CD14-positive monocyte (primary cell): ENCODE measurements at regions not wholly inside any gene's neighbourhood (a gene's known extent, or its start where the extent isn't known, plus 50 kb on each side); places are given as distances from the start of the nearest gene placed in this dataset.

ENCODE experiments used
- DNase-seq, 3 donors: peaks; one replicate each; pipeline ENCODE4 v3.0.0-alpha.2; 2011 to 2022
- H2AFZ ChIP-seq: 2 replicates; pipeline ENCODE4 v1.6.0; 2012; ENCODE audit warnings: mild to moderate bottlenecking, low read depth, low read length, inconsistent platforms; ENCODE audit not compliant: insufficient read depth, poor library complexity, severe bottlenecking
- H3K27ac ChIP-seq, 2 donors: 1 replicate in 1 of 2; 2 replicates in 1 of 2; pipeline ENCODE4 v1.5.1; 2012 to 2013; ENCODE audit warnings: low read length in 2 of 2, control low read depth in 1 of 2, inconsistent platforms in 1 of 2, low read depth in 1 of 2, mild to moderate bottlenecking in 1 of 2
- H3K27me3 ChIP-seq, 2 donors: one replicate each; pipeline versions ENCODE4 v1.6.0 to v1.6.1; 2011 to 2013; ENCODE audit warnings: low read length in 2 of 2; ENCODE audit not compliant: control insufficient read depth in 2 of 2, insufficient read depth in 2 of 2
- H3K36me3 ChIP-seq, 2 donors: replicated peaks in 1 of 2; 1 replicate in 1 of 2; 2 replicates in 1 of 2; pipeline versions ENCODE4 v1.5.1 to v1.6.1; 2012 to 2013; ENCODE audit warnings: low read length in 2 of 2, control low read depth in 1 of 2, inconsistent platforms in 1 of 2, mild to moderate bottlenecking in 1 of 2; ENCODE audit not compliant: insufficient read depth in 2 of 2, control insufficient read depth in 1 of 2
- H3K4me1 ChIP-seq, 2 donors: 1 replicate in 1 of 2; 2 replicates in 1 of 2; pipeline versions ENCODE4 v1.5.1 to v1.6.1; 2012 to 2013; ENCODE audit warnings: low read length in 2 of 2, control low read depth in 1 of 2, inconsistent platforms in 1 of 2, mild to moderate bottlenecking in 1 of 2, moderate library complexity in 1 of 2; ENCODE audit not compliant: insufficient read depth in 2 of 2, control insufficient read depth in 1 of 2
- H3K4me2 ChIP-seq: replicated peaks from 2 replicates; pipeline ENCODE3; 2012; ENCODE audit warnings: low read length, moderate library complexity, mild to moderate bottlenecking; ENCODE audit not compliant: poor library complexity, severe bottlenecking; ENCODE audit errors: extremely low read depth
- H3K4me3 ChIP-seq, 3 experiments: fragments of 200-600 bp in 1 of 3; sonication (generic) in 1 of 3; replicated peaks in 1 of 3; 1 replicate in 2 of 3; 2 replicates in 1 of 3; pipeline ENCODE4 v1.5.1; 2011 to 2013; ENCODE audit warnings: low read length in 3 of 3, mild to moderate bottlenecking in 3 of 3, control low read depth in 2 of 3, low read depth in 2 of 3, inconsistent platforms in 1 of 3, moderate library complexity in 1 of 3
- H3K79me2 ChIP-seq: 2 replicates; pipeline ENCODE4 v1.6.0; 2012; ENCODE audit warnings: mild to moderate bottlenecking, control low read depth, inconsistent platforms, low read length, moderate library complexity; ENCODE audit not compliant: insufficient read depth
- H3K9ac ChIP-seq: 2 replicates; pipeline ENCODE4 v1.6.0; 2017; ENCODE audit warnings: low read length, mild to moderate bottlenecking; ENCODE audit not compliant: insufficient read depth, poor library complexity, severe bottlenecking
- H3K9me3 ChIP-seq, 2 donors: replicated peaks in 1 of 2; 1 replicate in 1 of 2; 2 replicates in 1 of 2; pipeline versions ENCODE4 v1.5.1 to v1.6.1; 2012 to 2013; ENCODE audit warnings: low read length in 2 of 2, control low read depth in 1 of 2; ENCODE audit not compliant: control insufficient read depth in 1 of 2, insufficient read depth in 1 of 2
- H4K20me1 ChIP-seq: 2 replicates; pipeline ENCODE4 v1.6.0; 2012; ENCODE audit warnings: mild to moderate bottlenecking, low read length, control low read depth, moderate library complexity; ENCODE audit not compliant: insufficient read depth
- H3K27ac Mint-ChIP-seq, 7 donors: one replicate each; pipeline ENCODE4 v1.8.0; 2020; ENCODE audit warnings: mild to moderate bottlenecking in 7 of 7, mixed read lengths in 7 of 7, moderate library complexity in 6 of 7, inconsistent platforms in 2 of 7
- H3K27me3 Mint-ChIP-seq, 3 donors: one replicate each; pipeline ENCODE4 v1.8.0; 2021 to 2022; ENCODE audit warnings: low read depth in 3 of 3, mild to moderate bottlenecking in 3 of 3, mixed read lengths in 3 of 3, moderate library complexity in 3 of 3, inconsistent platforms in 1 of 3
- H3K36me3 Mint-ChIP-seq, 2 donors: one replicate each; pipeline ENCODE4 v1.8.0; 2020; ENCODE audit warnings: mixed read lengths in 2 of 2, inconsistent platforms in 1 of 2, mild to moderate bottlenecking in 1 of 2
- H3K4me1 Mint-ChIP-seq: one replicate; pipeline ENCODE4 v1.8.0; 2020; ENCODE audit warnings: mild to moderate bottlenecking, mixed read lengths
- H3K4me3 Mint-ChIP-seq, 2 donors: one replicate each; pipeline ENCODE4 v1.8.0; 2020; ENCODE audit warnings: mild to moderate bottlenecking in 2 of 2, mixed read lengths in 2 of 2, moderate library complexity in 1 of 2
- H3K9me3 Mint-ChIP-seq, 7 donors: one replicate each; pipeline ENCODE4 v1.8.0; 2020 to 2022; ENCODE audit warnings: mixed read lengths in 7 of 7, mild to moderate bottlenecking in 6 of 7, moderate library complexity in 6 of 7, inconsistent platforms in 2 of 7
- WGBS: methylation state at CpG from one replicate; pipeline ENCODE4 v1.1.5; 2013; ENCODE audit warnings: missing lambda C conversion rate; ENCODE audit not compliant: insufficient coverage; 5-methylcytosine and 5-hydroxymethylcytosine counted together
- intact Hi-C, 2 donors: fragments of 100-400 bp; cut with micrococcal nuclease; formaldehyde crosslinking; loops; one replicate each; pipeline versions ENCODE4 v1.15.0 to v1.15.1; 2023
- TF ChIP-seq, protein P1 (sequence below): fragments of 200-600 bp; IDR thresholded peaks from one replicate; pipeline ENCODE4 v1.8.0; 2022; ENCODE audit warnings: antibody characterized with exemption, mild to moderate bottlenecking

DNA sequence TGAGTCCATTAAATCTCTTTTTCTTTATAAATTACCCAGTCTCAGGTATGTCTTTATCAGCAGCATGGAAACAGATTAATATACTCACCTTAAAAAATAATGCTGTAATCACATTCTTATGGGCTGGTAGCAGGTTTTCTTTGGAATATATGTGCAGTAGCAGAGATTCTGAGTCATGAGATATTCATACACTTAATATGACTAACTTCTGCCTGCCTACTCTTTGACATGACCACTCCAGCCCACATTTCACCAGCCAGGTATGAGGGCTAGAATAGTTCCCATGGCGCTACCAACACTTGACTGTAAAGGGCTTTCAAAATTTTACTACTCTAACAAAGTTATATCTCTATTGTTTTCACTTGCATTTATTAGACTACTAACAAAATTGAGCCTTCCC, 74.1 kb upstream of the GHR start:
- DNase-seq: no peak
- H3K4me3 Mint-ChIP-seq: no peak overlapping the region
- Histone ChIP-seq H3K4me1 (no peaks in the 10 kb centered on the region), H3K27ac (no peak overlapping the region), H4K20me1 (no peaks in the 10 kb centered on the region), H3K9me3 (peaks cover 19 to 22% of the 10 kb centered on the region in 2 donors), H3K4me2 (no peak overlapping the region), H3K27me3 (no peaks in the 10 kb centered on the region), H3K79me2 (no peaks in the 10 kb centered on the region), H2AFZ (no peak overlapping the region), H3K9ac (no peak overlapping the region), H3K36me3 (no peaks in the 10 kb centered on the region), H3K4me3 (no peak overlapping the region)
- no peaks in the 10 kb centered on the region for H3K27me3 Mint-ChIP-seq
- peaks cover 2 to 11% (median 4%) of the 10 kb centered on the region in 7 donors for H3K9me3 Mint-ChIP-seq
- no peaks in the 10 kb centered on the region for H3K36me3 Mint-ChIP-seq
- no peaks in the 10 kb centered on the region for H3K4me1 Mint-ChIP-seq
- WGBS: no CpG with 5 or more reads among the region's 1 CpG
- TF ChIP-seq, protein P1, sequence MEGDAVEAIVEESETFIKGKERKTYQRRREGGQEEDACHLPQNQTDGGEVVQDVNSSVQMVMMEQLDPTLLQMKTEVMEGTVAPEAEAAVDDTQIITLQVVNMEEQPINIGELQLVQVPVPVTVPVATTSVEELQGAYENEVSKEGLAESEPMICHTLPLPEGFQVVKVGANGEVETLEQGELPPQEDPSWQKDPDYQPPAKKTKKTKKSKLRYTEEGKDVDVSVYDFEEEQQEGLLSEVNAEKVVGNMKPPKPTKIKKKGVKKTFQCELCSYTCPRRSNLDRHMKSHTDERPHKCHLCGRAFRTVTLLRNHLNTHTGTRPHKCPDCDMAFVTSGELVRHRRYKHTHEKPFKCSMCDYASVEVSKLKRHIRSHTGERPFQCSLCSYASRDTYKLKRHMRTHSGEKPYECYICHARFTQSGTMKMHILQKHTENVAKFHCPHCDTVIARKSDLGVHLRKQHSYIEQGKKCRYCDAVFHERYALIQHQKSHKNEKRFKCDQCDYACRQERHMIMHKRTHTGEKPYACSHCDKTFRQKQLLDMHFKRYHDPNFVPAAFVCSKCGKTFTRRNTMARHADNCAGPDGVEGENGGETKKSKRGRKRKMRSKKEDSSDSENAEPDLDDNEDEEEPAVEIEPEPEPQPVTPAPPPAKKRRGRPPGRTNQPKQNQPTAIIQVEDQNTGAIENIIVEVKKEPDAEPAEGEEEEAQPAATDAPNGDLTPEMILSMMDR: no peak
- no peak overlapping the region for H3K27ac Mint-ChIP-seq
- intact Hi-C loops: no loop called here

DNA sequence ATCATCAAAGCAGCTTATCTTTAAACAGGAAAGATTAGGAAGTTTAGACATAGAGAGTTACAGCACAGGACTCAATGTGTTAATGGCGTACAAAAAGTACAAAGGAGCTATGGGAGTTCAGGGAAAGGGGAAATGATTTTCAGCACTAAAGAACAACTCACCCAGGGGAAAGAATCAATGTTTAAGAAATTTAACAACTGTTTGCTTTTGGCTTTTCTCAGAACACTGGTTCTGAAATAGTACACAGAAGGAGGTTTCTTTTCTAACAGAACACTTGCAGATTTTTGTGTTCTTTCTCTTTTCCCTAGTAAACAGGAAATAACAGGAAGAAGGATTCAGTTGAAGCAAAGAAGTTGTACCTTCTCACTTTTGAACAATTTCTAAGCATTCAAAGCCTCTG, 71.3 kb upstream of the GHR start:
- Mint-ChIP-seq H3K4me3 (no peak overlapping the region), H3K36me3 (no peaks in the 10 kb centered on the region), H3K9me3 (peaks cover 4 to 16% (median 9%) of the 10 kb centered on the region in 7 donors), H3K27me3 (no peaks in the 10 kb centered on the region), H3K27ac (no peak overlapping the region), H3K4me1 (no peaks in the 10 kb centered on the region)
- no peaks in the 10 kb centered on the region for H3K4me1 ChIP-seq
- TF ChIP-seq, protein P1: no peak
- no peaks in the 10 kb centered on the region for H3K36me3 ChIP-seq
- H3K27ac ChIP-seq: no peak overlapping the region
- no peak overlapping the region for H3K9ac ChIP-seq
- no peaks in the 10 kb centered on the region for H3K79me2 ChIP-seq
- no peak overlapping the region for H2AFZ ChIP-seq
- DNase-seq: no peak
- intact Hi-C loops: no loop called here
- no CpG with 5 or more reads among the region's 1 CpG for WGBS
- H3K4me2 ChIP-seq: no peak overlapping the region
- no peaks in the 10 kb centered on the region for H3K27me3 ChIP-seq
- no peak overlapping the region for H3K4me3 ChIP-seq
- H4K20me1 ChIP-seq: no peaks in the 10 kb centered on the region
- H3K9me3 ChIP-seq: peaks cover 18 to 21% of the 10 kb centered on the region in 2 donors
